ENCODE measurements at regions not wholly inside any gene's neighbourhood (a gene's known extent, or its start where the extent isn't known, plus 50 kb on each side); places are given as distances from the start of the nearest gene placed in this dataset.

DNA sequence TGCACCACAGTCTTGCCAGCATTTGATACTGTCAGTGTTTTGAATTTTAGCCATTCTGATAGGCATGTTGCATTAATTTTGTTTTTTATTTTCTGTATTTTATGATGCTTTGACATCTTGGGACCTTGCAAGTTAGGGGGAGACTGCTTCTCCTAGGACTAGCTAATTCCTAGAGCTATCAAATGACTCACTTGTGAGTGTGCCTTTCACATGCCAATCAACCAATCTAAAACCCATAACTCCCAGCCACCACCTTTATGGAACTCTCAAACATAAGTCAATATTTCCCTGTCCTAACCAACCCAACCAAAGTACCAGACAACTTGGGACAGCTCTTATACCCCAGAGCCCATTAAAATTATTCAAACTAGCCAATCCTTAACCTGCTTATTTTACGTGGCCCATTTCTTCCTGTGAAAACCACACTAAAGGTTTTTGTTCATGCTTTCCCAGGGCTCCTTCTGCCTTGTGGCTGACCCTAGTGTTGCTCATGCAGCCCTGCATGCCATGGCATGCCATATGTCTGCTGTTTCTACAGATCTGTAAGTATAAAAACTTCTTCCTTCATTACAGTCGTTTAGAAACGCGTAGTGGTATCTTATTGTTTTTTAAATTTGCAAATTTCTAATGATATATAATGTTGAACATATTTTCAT is 230.1 kb downstream of the GPD2 start:
- Histone ChIP-seq H3K4me1 (replicated peaks in 1 of 2) (no peaks in the 10 kb centered on the region), H3K27ac (no peak overlapping the region), H3K36me3 (replicated peaks in 1 of 2) (no peaks in the 10 kb centered on the region), H3K9me3 (replicated peaks in 1 of 3) (no peaks in the 10 kb centered on the region), H3K27me3 (no peaks in the 10 kb centered on the region), H3K4me3 (no peak overlapping the region)
- no peak for DNase-seq
- WGBS, 4 donors = 92 to 94% (median 93%) methylated on average over 4 of the region's 4 CpGs
- TF ChIP-seq CTCF (IDR thresholded peaks at IDR 0.05) (no peak), POLR2A (IDR thresholded peaks at IDR 0.05) (no peak)
- intact Hi-C loops (cut with DNase I) = no loop called here

GRCh38 chr2:156670104-156670503 is 233.9 kb downstream of the GPD2 start:
- H3K4me1 ChIP-seq (replicated peaks in 1 of 2) = no peaks in the 10 kb centered on the region
- intact Hi-C loops (cut with DNase I) = no loop called here
- DNase-seq = no peak
- 86 to 95% (median 89%) methylated on average over 2 of the region's 2 CpGs for WGBS, 4 donors
- H3K4me3 ChIP-seq = no peak overlapping the region
- no peaks in the 10 kb centered on the region for H3K27me3 ChIP-seq
- no peak for TF ChIP-seq CTCF (IDR thresholded peaks at IDR 0.05)
- TF ChIP-seq POLR2A (IDR thresholded peaks at IDR 0.05) = no peak
- H3K27ac ChIP-seq = no peak overlapping the region
- H3K36me3 ChIP-seq (replicated peaks in 1 of 2) = no peaks in the 10 kb centered on the region
- no peaks in the 10 kb centered on the region for H3K9me3 ChIP-seq (replicated peaks in 1 of 3)

GRCh38 chr2:156671706-156672361 is 235.7 kb downstream of the GPD2 start:
- 50 to 63% (median 58%) methylated on average over 6 of the region's 6 CpGs for WGBS, 4 donors
- no peak overlapping the region for H3K27ac ChIP-seq
- H3K36me3 ChIP-seq (replicated peaks in 1 of 2) = no peaks in the 10 kb centered on the region
- DNase-seq = no peak
- intact Hi-C loops (cut with DNase I) = no loop called here
- H3K9me3 ChIP-seq (replicated peaks in 1 of 3) = no peaks in the 10 kb centered on the region
- no peak overlapping the region for H3K4me3 ChIP-seq
- no peaks in the 10 kb centered on the region for H3K4me1 ChIP-seq (replicated peaks in 1 of 2)
- no peaks in the 10 kb centered on the region for H3K27me3 ChIP-seq
- TF ChIP-seq POLR2A (IDR thresholded peaks at IDR 0.05) (no peak), CTCF (IDR thresholded peaks at IDR 0.05) (no peak)

GRCh38 chr2:156672556-156673332 is 236.6 kb downstream of the GPD2 start:
- WGBS, 4 donors = 69 to 77% (median 76%) methylated on average over 7 of the region's 7 CpGs
- intact Hi-C loops (cut with DNase I) = no loop called here
- Histone ChIP-seq H3K27me3 (no peaks in the 10 kb centered on the region), H3K9me3 (replicated peaks in 1 of 3) (no peaks in the 10 kb centered on the region), H3K4me3 (no peak overlapping the region), H3K36me3 (replicated peaks in 1 of 2) (no peaks in the 10 kb centered on the region), H3K27ac (no peak overlapping the region), H3K4me1 (replicated peaks in 1 of 2) (no peaks in the 10 kb centered on the region)
- no peak for DNase-seq
- TF ChIP-seq POLR2A (IDR thresholded peaks at IDR 0.05) (no peak), CTCF (IDR thresholded peaks at IDR 0.05) (no peak)

Data from adrenal gland (tissue), 9 donors.